ENCODE measurements at regions not wholly inside any gene's neighbourhood (a gene's known extent, or its start where the extent isn't known, plus 50 kb on each side); places are given as distances from the start of the nearest gene placed in this dataset.

- H3K27ac Mint-ChIP-seq (ENCODE audit: unreplicated experiment), result no peak overlapping the region
- no peaks in the 10 kb centered on the region for H3K4me1 Mint-ChIP-seq (ENCODE audit: low read depth, unreplicated experiment)
- H3K9me3 Mint-ChIP-seq (ENCODE audit: unreplicated experiment), result no peaks in the 10 kb centered on the region
- H3K36me3 Mint-ChIP-seq (ENCODE audit: unreplicated experiment), result no peaks in the 10 kb centered on the region
- H3K4me3 Mint-ChIP-seq (ENCODE audit: unreplicated experiment), result no peak overlapping the region
- TF ChIP-seq CTCF (IDR thresholded peaks at IDR 0.05; ENCODE audit: partially characterized antibody, unreplicated experiment), result no peak
- no peak for DNase-seq
- H3K27me3 Mint-ChIP-seq (ENCODE audit: unreplicated experiment), result no peaks in the 10 kb centered on the region
Measured at GRCh38 chr14:40252817-40253447, 820.7 kb upstream of the FBXO33 start.

GRCh38 chr14:40248671-40249070 lies 816.4 kb upstream of the FBXO33 start:
- no peak for DNase-seq
- no peak for TF ChIP-seq CTCF (IDR thresholded peaks at IDR 0.05; ENCODE audit: partially characterized antibody, unreplicated experiment)
- H3K9me3 Mint-ChIP-seq (ENCODE audit: unreplicated experiment), result no peaks in the 10 kb centered on the region
- no peaks in the 10 kb centered on the region for H3K27me3 Mint-ChIP-seq (ENCODE audit: unreplicated experiment)
- no peaks in the 10 kb centered on the region for H3K36me3 Mint-ChIP-seq (ENCODE audit: unreplicated experiment)
- no peaks in the 10 kb centered on the region for H3K4me1 Mint-ChIP-seq (ENCODE audit: low read depth, unreplicated experiment)
- H3K4me3 Mint-ChIP-seq (ENCODE audit: unreplicated experiment), result no peak overlapping the region
- no peak overlapping the region for H3K27ac Mint-ChIP-seq (ENCODE audit: unreplicated experiment)

- H3K9me3 Mint-ChIP-seq (ENCODE audit: unreplicated experiment), result peaks cover 6% of the 10 kb centered on the region
- no peak overlapping the region for H3K4me3 Mint-ChIP-seq (ENCODE audit: unreplicated experiment)
- TF ChIP-seq CTCF (IDR thresholded peaks at IDR 0.05; ENCODE audit: partially characterized antibody, unreplicated experiment), result no peak
- H3K27ac Mint-ChIP-seq (ENCODE audit: unreplicated experiment), result no peak overlapping the region
- no peaks in the 10 kb centered on the region for H3K4me1 Mint-ChIP-seq (ENCODE audit: low read depth, unreplicated experiment)
- H3K36me3 Mint-ChIP-seq (ENCODE audit: unreplicated experiment), result peaks cover 15% of the 10 kb centered on the region
- DNase-seq, result no peak
- no peaks in the 10 kb centered on the region for H3K27me3 Mint-ChIP-seq (ENCODE audit: unreplicated experiment)
Measured at GRCh38 chr14:40240245-40240859, 808.1 kb upstream of the FBXO33 start.

GRCh38 chr14:40232302-40232701 lies 800.1 kb upstream of the FBXO33 start:
- no peaks in the 10 kb centered on the region for H3K4me1 Mint-ChIP-seq (ENCODE audit: low read depth, unreplicated experiment)
- peaks cover 7% of the 10 kb centered on the region for H3K9me3 Mint-ChIP-seq (ENCODE audit: unreplicated experiment)
- DNase-seq, result no peak
- no peak overlapping the region for H3K27ac Mint-ChIP-seq (ENCODE audit: unreplicated experiment)
- no peaks in the 10 kb centered on the region for H3K27me3 Mint-ChIP-seq (ENCODE audit: unreplicated experiment)
- no peak for TF ChIP-seq CTCF (IDR thresholded peaks at IDR 0.05; ENCODE audit: partially characterized antibody, unreplicated experiment)
- no peak overlapping the region for H3K4me3 Mint-ChIP-seq (ENCODE audit: unreplicated experiment)
- H3K36me3 Mint-ChIP-seq (ENCODE audit: unreplicated experiment), result peaks cover 23% of the 10 kb centered on the region

- H3K27ac Mint-ChIP-seq (ENCODE audit: unreplicated experiment), result no peak overlapping the region
- peaks cover 1% of the 10 kb centered on the region for H3K9me3 Mint-ChIP-seq (ENCODE audit: unreplicated experiment)
- no peak for TF ChIP-seq CTCF (IDR thresholded peaks at IDR 0.05; ENCODE audit: partially characterized antibody, unreplicated experiment)
- H3K4me1 Mint-ChIP-seq (ENCODE audit: low read depth, unreplicated experiment), result no peaks in the 10 kb centered on the region
- H3K36me3 Mint-ChIP-seq (ENCODE audit: unreplicated experiment), result peaks cover 1% of the 10 kb centered on the region
- no peak for DNase-seq
- no peaks in the 10 kb centered on the region for H3K27me3 Mint-ChIP-seq (ENCODE audit: unreplicated experiment)
- no peak overlapping the region for H3K4me3 Mint-ChIP-seq (ENCODE audit: unreplicated experiment)
Measured at GRCh38 chr14:40229676-40230075, 797.4 kb upstream of the FBXO33 start.

All from glutamatergic neuron (in vitro differentiated cells).